Calu3 (cell line): ENCODE measurements at regions not wholly inside any gene's neighbourhood (a gene's known extent, or its start where the extent isn't known, plus 50 kb on each side); places are given as distances from the start of the nearest gene placed in this dataset.
A peak's percentile ranks its signal among the peaks of the same experiment; 100 is the strongest.

Experiments used
- BruUV-seq: library from RNA; stranded (reverse); fragments of 400-500 nt; replicated peaks from 2 replicates; lab custom pipeline; 2021; lab: Mats Ljungman, UMichigan
- CTCF ChIA-PET: fragments of 300-600 bp; sonication (Branson Sonifier 250); formaldehyde crosslinking; loops from one replicate; lab custom pipeline; 2022; ENCODE audit warnings: antibody characterized with exemption; lab: Charles Lee
- DNase-seq: peaks from one replicate; pipeline ENCODE4 v3.0.0; 2022
- H3K27ac Mint-ChIP-seq: one replicate; pipeline ENCODE4 v1.8.0; 2022; ENCODE audit warnings: mixed read lengths; ENCODE audit not compliant: unreplicated experiment
- H3K27me3 Mint-ChIP-seq: one replicate; pipeline ENCODE4 v1.8.0; 2022; ENCODE audit warnings: mixed read lengths; ENCODE audit not compliant: unreplicated experiment
- H3K36me3 Mint-ChIP-seq: one replicate; pipeline ENCODE4 v1.8.0; 2022; ENCODE audit warnings: mild to moderate bottlenecking, moderate library complexity, mixed read lengths; ENCODE audit not compliant: insufficient read depth, unreplicated experiment
- H3K4me1 Mint-ChIP-seq: one replicate; pipeline ENCODE4 v1.8.0; 2022; ENCODE audit warnings: mild to moderate bottlenecking, low read depth, mixed read lengths; ENCODE audit not compliant: unreplicated experiment
- H3K4me3 Mint-ChIP-seq: one replicate; pipeline ENCODE4 v1.8.0; 2022; ENCODE audit warnings: mild to moderate bottlenecking, low read depth, moderate library complexity, mixed read lengths; ENCODE audit not compliant: unreplicated experiment
- H3K9me3 Mint-ChIP-seq: one replicate; pipeline ENCODE4 v1.8.0; 2022; ENCODE audit warnings: low read depth, mixed read lengths; ENCODE audit not compliant: unreplicated experiment
- intact Hi-C: fragments of 100-400 bp; cut with micrococcal nuclease; formaldehyde crosslinking; loops from one replicate; pipeline ENCODE4 v1.10.0; 2022; ENCODE audit not compliant: unreplicated experiment
- TF ChIP-seq, protein P1 (sequence below): fragments of 200-600 bp; IDR thresholded peaks from one replicate; pipeline ENCODE4 v1.8.0; 2022; ENCODE audit warnings: antibody characterized with exemption; ENCODE audit not compliant: unreplicated experiment

DNA sequence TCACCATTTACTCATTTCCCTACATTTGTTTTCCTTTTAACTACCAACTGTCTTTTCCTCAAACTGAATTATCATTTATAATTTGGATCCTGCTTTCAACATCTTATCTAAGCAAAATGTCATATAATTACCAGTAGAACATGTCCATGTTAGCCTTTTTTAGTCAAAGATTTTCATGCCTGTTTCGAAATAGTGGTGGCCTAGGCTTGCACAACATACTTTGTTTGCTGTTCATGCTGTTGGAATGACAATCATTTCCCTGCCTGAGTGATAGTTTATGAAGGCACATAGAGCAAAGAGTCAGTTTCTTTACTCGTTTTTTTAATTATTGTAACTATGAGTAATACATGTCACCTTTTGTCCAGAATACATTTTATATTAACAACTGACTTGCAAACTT, 144.3 kb upstream of the ANO3 start:
- TF ChIP-seq, protein P1, sequence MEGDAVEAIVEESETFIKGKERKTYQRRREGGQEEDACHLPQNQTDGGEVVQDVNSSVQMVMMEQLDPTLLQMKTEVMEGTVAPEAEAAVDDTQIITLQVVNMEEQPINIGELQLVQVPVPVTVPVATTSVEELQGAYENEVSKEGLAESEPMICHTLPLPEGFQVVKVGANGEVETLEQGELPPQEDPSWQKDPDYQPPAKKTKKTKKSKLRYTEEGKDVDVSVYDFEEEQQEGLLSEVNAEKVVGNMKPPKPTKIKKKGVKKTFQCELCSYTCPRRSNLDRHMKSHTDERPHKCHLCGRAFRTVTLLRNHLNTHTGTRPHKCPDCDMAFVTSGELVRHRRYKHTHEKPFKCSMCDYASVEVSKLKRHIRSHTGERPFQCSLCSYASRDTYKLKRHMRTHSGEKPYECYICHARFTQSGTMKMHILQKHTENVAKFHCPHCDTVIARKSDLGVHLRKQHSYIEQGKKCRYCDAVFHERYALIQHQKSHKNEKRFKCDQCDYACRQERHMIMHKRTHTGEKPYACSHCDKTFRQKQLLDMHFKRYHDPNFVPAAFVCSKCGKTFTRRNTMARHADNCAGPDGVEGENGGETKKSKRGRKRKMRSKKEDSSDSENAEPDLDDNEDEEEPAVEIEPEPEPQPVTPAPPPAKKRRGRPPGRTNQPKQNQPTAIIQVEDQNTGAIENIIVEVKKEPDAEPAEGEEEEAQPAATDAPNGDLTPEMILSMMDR: no peak
- no TSS peak for BruUV-seq
- Mint-ChIP-seq H3K27me3 (no peaks in the 10 kb centered on the region), H3K4me1 (peaks cover 10% of the 10 kb centered on the region), H3K36me3 (no peaks in the 10 kb centered on the region), H3K4me3 (no peak overlapping the region), H3K9me3 (peaks cover 2% of the 10 kb centered on the region), H3K27ac (peak overlapping the region; percentile 70)
- intact Hi-C loops: no loop called here
- CTCF ChIA-PET: interaction anchor here (0.6 kb wide), 1 partner anchor 56 kb away, joined by 5 read pairs; no protein-coding TSS in a partner anchor
- DNase-seq: peak; percentile 29

DNA sequence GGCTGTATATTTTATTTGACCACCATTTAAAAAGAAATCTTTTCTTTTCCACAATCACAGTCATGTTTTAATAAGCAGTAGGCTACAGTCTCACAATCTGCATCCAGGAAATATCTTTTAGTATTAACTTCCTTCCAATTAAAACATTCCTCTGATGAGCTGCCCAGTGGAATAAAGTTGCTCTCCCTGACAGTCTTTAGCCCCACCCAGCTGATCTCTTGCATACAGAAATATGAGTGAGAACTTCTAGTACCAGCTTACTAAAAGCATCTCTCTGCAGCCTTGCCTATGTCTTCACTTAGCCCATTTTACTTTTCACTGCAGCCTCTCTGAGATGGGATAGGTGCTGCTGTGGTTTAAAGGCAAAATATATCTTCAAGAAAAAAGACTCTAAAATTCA, 143.4 kb upstream of the ANO3 start:
- Mint-ChIP-seq H3K36me3 (no peaks in the 10 kb centered on the region), H3K27me3 (no peaks in the 10 kb centered on the region), H3K27ac (peak overlapping the region; percentile 44), H3K4me3 (no peak overlapping the region), H3K9me3 (peaks cover 2% of the 10 kb centered on the region), H3K4me1 (peaks cover 10% of the 10 kb centered on the region)
- intact Hi-C loops: no loop called here
- CTCF ChIA-PET: interaction anchor here (1.1 kb wide), 1 partner anchor 206 kb away, joined by 3 read pairs; no protein-coding TSS in a partner anchor
- DNase-seq: no peak
- TF ChIP-seq, protein P1: no peak
- BruUV-seq: no TSS peak

DNA sequence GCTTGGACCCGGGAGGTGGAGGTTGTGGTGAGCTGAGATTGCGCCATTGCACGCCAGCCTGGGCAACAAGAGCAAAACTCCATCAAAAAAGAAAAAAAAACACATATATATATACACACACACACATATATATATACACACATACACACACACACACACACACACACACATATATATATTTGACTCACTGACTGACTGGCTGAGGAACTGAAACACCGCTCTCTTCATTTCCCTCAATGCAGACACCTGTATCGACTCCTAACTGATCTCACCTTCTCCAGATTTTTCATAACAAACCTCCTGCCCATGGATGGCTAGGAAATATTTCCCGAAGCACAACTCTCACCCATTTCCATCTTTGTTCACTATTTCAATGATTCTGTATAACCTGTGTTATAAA, 140.7 kb upstream of the ANO3 start:
- BruUV-seq: no TSS peak
- Mint-ChIP-seq H3K4me1 (peaks cover 27% of the 10 kb centered on the region), H3K27ac (no peak overlapping the region), H3K9me3 (no peaks in the 10 kb centered on the region), H3K27me3 (no peaks in the 10 kb centered on the region), H3K4me3 (no peak overlapping the region), H3K36me3 (peaks cover 8% of the 10 kb centered on the region)
- TF ChIP-seq, protein P1: no peak
- no peak for DNase-seq
- intact Hi-C loops: no loop called here
- CTCF ChIA-PET: no interaction called here

DNA sequence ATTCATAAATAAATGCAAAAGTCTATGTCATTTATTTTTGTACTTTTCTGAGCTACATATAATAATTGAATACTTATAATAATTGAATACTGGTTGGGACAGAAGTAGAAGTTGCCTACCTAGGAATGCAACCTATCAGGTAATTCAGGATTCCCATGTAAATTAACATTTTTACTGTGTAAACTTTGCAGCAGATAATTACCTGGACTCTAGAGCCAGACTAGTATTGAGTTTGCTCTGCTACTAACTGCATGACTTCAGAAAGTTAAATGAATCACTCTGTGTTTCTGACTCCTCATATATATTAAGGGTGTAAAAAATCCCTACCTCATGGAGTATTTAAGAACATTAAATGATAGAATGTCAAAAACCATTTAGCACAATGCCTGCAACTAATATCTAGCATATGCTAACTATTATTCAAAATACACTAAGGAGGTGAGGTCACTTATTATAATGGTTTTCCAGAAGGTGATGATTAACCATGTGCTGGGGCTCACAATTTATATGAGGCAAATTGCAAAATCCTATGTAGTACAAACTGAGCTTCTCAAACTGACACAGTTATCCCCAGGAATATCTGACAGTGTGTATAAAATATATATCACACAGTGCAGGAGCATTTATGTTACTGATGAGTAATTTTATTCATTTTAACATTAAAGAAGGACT, 138.1 kb upstream of the ANO3 start:
- CTCF ChIA-PET: interaction anchor here (0.6 to 1.0 kb wide), 2 partner anchors 12 to 36 kb away, joined by 3 read pairs; no protein-coding TSS in a partner anchor
- Mint-ChIP-seq H3K9me3 (no peaks in the 10 kb centered on the region), H3K27me3 (no peaks in the 10 kb centered on the region), H3K4me3 (no peak overlapping the region), H3K36me3 (peaks cover 8% of the 10 kb centered on the region), H3K4me1 (peaks cover 20% of the 10 kb centered on the region), H3K27ac (peak overlapping the region; percentile 45)
- no peak for DNase-seq
- TF ChIP-seq, protein P1: no peak
- no TSS peak for BruUV-seq
- intact Hi-C loops: no loop called here
